GM12892 (cell line): ENCODE measurements at regions not wholly inside any gene's neighbourhood (a gene's known extent, or its start where the extent isn't known, plus 50 kb on each side); places are given as distances from the start of the nearest gene placed in this dataset.
"Not testable (repeated sequence)": the region's sequence is repeated elsewhere in the genome, so short reads cannot be mapped to it uniquely, and the experiment has no call there.

ENCODE experiments used
- DNase-seq: peaks from one replicate; pipeline ENCODE4 v3.0.0; 2011; ENCODE audit not compliant: insufficient read length
- FAIRE-seq: peaks from 2 replicates; lab custom pipeline; 2011; peaks lifted over from hg19 to GRCh38; lab: Jason Lieb, UNC
- POLR2A ChIP-seq: IDR thresholded peaks from 2 replicates; pipeline ENCODE4 v1.6.1; 2011; ENCODE audit warnings: low read depth, low read length, control low read depth
- POLR2AphosphoS5 ChIP-seq: IDR thresholded peaks from 2 replicates; pipeline ENCODE4 v1.6.1; 2011; ENCODE audit warnings: low read depth, low read length, control low read depth
- TAF1 ChIP-seq: IDR thresholded peaks from 2 replicates; pipeline ENCODE4 v1.6.1; 2011; ENCODE audit warnings: low read depth, mild to moderate bottlenecking, control low read depth, low read length, borderline replicate concordance

- TF ChIP-seq POLR2AphosphoS5, result no peak
- no peak for FAIRE-seq
- no peak for DNase-seq
Observed at GRCh38 chr5:92265804-92266203, 882.7 kb upstream of the ARRDC3 start.

DNA sequence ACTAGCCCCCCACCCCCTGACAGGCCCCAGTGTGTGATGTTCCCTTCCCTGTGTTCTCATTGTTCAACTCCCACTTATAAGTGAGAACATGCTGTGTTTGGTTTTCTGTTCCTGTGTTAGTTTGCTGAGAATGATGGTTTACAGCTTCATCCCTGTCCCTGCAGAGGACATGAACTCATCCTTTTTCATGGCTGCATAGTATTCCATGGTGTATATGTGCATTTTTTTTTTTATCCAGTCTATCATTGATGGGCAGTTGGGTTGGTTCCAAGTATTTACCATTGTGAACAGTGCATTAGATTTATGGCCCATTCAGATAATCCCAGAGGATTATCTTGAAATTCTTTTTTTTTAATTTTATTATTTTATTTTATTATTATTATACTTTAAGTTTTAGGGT is 872.5 kb upstream of the ARRDC3 start:
- not testable (repeated sequence) for DNase-seq, FAIRE-seq

GRCh38 chr5:92248518-92248917 is 865.4 kb upstream of the ARRDC3 start:
- FAIRE-seq (no peak), DNase-seq (no peak)
- TF ChIP-seq POLR2A (no peak), TAF1 (no peak), POLR2AphosphoS5 (no peak)

GRCh38 chr5:92242170-92242569 is 859.1 kb upstream of the ARRDC3 start:
- TF ChIP-seq POLR2AphosphoS5, result no peak
- TF ChIP-seq POLR2A, result no peak
- TF ChIP-seq TAF1, result no peak
- DNase-seq, result no peak
- FAIRE-seq, result no peak

- TF ChIP-seq TAF1 (no peak), POLR2A (no peak), POLR2AphosphoS5 (no peak)
- DNase-seq (no peak), FAIRE-seq (no peak)
Observed at GRCh38 chr5:92237896-92238295, 854.8 kb upstream of the ARRDC3 start.

GRCh38 chr5:92222449-92222848 is 839.3 kb upstream of the ARRDC3 start:
- no peak for TF ChIP-seq TAF1
- no peak for TF ChIP-seq POLR2AphosphoS5
- no peak for TF ChIP-seq POLR2A
- no peak for DNase-seq
- FAIRE-seq, result no peak

DNA sequence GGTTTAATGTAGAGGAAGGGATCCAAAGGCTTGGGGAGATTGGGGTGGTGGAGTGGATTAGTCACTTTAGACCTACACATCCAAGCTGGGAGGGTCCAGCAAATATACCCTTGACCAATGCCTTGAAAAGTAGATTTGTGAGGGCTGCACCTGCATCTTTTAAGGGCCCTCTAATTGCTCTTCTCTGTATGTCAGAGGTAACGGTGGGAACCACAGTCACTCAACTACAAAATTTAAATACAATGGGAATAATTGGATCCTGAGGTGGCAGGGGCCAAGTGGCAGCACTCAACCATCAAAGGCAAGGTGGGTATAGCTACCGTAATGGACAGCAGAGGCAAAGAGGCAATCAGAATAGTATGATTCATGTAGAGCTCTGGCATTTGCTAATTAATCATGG is 833.7 kb upstream of the ARRDC3 start:
- not testable (repeated sequence) for FAIRE-seq, DNase-seq

DNA sequence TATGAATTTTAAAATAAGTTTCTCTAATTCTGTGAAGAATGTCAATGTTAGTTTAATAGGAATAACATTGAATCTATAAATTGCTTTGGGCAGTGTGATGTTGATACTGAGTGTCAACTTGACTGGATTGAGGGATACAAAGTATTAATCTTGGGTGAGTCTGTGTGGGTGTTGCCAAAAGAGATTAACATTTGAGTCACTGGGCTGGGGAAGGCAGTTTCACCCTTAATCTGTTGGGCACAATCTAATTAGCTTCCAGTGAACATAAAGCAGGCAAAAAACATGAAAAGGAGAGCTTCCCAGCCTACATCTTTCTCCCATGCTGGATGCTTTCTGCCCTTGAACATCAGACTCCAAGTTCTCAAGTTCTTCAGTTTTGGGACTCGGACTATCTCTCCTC is 832.0 kb upstream of the ARRDC3 start:
- TF ChIP-seq POLR2AphosphoS5 (no peak), TAF1 (no peak), POLR2A (no peak)
- no peak for FAIRE-seq

GRCh38 chr5:92208265-92208664 is 825.1 kb upstream of the ARRDC3 start:
- TF ChIP-seq POLR2A, result no peak
- TF ChIP-seq TAF1, result no peak
- TF ChIP-seq POLR2AphosphoS5, result no peak
- FAIRE-seq, result no peak

More for the DNA sequence above, 832.0 kb upstream of the ARRDC3 start:
- no peak for DNase-seq

DNA sequence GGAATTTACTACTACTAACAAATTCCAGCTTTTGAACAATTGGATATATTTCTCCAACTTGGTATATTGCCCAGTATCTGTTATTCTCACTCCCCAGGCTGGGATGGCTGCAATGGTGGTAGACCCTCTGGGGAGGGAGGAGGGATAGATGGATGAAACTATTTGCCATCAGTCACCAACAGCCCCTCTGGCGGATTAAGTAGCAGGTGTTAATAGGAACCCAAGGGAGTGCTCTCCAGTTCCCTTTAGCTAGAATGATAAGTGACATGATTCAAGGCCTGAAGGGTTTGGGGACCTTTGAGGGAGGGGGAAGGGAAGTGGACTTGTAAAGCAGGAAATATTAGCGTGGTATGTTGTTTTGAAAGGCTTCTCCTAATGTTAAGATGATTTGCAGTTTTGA is 824.0 kb upstream of the ARRDC3 start:
- no peak for TF ChIP-seq POLR2A
- no peak for TF ChIP-seq POLR2AphosphoS5
- TF ChIP-seq TAF1, result no peak
- FAIRE-seq (no peak), DNase-seq (no peak)

More at GRCh38 chr5:92208265-92208664, 825.1 kb upstream of the ARRDC3 start:
- no peak for DNase-seq

DNA sequence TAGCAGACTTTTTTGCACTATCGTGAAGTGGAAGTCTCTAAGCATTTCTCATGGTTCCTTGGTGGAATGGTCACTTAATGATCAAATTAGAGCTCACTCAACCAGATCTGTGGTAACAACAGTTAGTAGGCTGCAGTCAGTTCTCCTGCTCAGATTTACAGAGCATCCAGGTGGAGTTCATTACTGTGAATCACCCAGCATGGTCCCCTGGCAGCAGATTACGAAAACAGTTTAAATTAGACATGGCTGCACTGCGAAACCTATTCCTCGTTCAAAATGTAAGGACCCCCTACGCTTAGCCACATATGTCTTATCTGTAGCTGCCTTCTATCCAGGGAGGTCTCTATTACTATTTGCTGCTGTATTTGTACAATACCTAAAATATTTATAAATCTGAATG is 823.6 kb upstream of the ARRDC3 start:
- DNase-seq (no peak), FAIRE-seq (no peak)
- TF ChIP-seq POLR2A (no peak), POLR2AphosphoS5 (no peak), TAF1 (no peak)

GRCh38 chr5:92199035-92199434 is 815.9 kb upstream of the ARRDC3 start:
- not testable (repeated sequence) for DNase-seq

GRCh38 chr5:92181656-92182055 is 798.5 kb upstream of the ARRDC3 start:
- TF ChIP-seq POLR2A (no peak), TAF1 (no peak)
- DNase-seq (no peak), FAIRE-seq (no peak)

More at GRCh38 chr5:92199035-92199434, 815.9 kb upstream of the ARRDC3 start:
- FAIRE-seq, result not testable (repeated sequence)

GRCh38 chr5:92180391-92180790 is 797.3 kb upstream of the ARRDC3 start:
- TF ChIP-seq POLR2AphosphoS5 (no peak), TAF1 (no peak), POLR2A (no peak)

More at GRCh38 chr5:92180391-92180790, 797.3 kb upstream of the ARRDC3 start:
- FAIRE-seq (no peak), DNase-seq (no peak)
